Activated T-helper 2 cell treated with anti-CD3 and anti-CD28 coated beads, Interferon-gamma antibody, Interleukin-2, Interleukin-4, amounts not matched to agents 10 μg/mL and 5 μg/mL and 100 μg/mL, durations not matched to agents 14 hours and 24 hours and 36 hours (primary cell): ENCODE measurements at regions not wholly inside any gene's neighbourhood (a gene's known extent, or its start where the extent isn't known, plus 50 kb on each side); places are given as distances from the start of the nearest gene placed in this dataset.

Experiments used
- DNase-seq: peaks from one replicate; pipeline ENCODE4 v3.0.0; 2021; ENCODE audit warnings: low spot score
- H3K27ac Mint-ChIP-seq: one replicate; pipeline ENCODE4 v1.8.0; 2021; ENCODE audit warnings: mixed read lengths
- H3K27me3 Mint-ChIP-seq: one replicate; pipeline ENCODE4 v1.8.0; 2021; ENCODE audit warnings: low read depth, mixed read lengths
- H3K36me3 Mint-ChIP-seq: one replicate; pipeline ENCODE4 v1.8.0; 2021; ENCODE audit warnings: low read depth, mixed read lengths
- H3K4me1 Mint-ChIP-seq: one replicate; pipeline ENCODE4 v1.8.0; 2021; ENCODE audit warnings: low read depth, mixed read lengths
- H3K4me3 Mint-ChIP-seq: one replicate; pipeline ENCODE4 v1.8.0; 2021; ENCODE audit warnings: low read depth, mild to moderate bottlenecking, moderate library complexity, mixed read lengths
- H3K9me3 Mint-ChIP-seq: one replicate; pipeline ENCODE4 v1.8.0; 2021; ENCODE audit warnings: mixed read lengths
- intact Hi-C: fragments of 100-400 bp; cut with micrococcal nuclease; formaldehyde crosslinking; loops from one replicate; pipeline ENCODE4 v1.15.1; 2023

DNA sequence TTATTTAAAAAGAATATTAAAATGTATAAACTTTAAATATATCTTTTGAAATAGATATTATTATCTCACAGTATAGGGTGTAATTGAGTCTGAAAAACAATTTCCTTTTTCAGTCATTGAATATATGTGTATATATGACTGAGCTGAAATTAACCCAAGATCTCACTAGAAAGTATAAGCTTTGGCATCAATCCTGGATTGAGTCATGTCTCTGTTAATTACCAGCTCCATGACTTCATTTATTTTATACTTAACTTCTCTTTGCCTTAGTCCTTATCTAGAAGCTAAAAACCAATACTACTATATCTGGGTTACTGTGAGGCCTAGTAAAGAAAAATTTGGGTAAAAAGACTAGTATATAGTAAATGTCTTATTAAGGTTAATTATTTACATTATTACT is 1020.3 kb downstream of the LRFN5 start:
- no peak overlapping the region for H3K27ac Mint-ChIP-seq
- no peak overlapping the region for H3K4me3 Mint-ChIP-seq
- DNase-seq = no peak
- no peaks in the 10 kb centered on the region for H3K27me3 Mint-ChIP-seq
- H3K9me3 Mint-ChIP-seq = peaks cover 22% of the 10 kb centered on the region
- no peaks in the 10 kb centered on the region for H3K36me3 Mint-ChIP-seq
- intact Hi-C loops = no loop called here
- H3K4me1 Mint-ChIP-seq = no peaks in the 10 kb centered on the region

DNA sequence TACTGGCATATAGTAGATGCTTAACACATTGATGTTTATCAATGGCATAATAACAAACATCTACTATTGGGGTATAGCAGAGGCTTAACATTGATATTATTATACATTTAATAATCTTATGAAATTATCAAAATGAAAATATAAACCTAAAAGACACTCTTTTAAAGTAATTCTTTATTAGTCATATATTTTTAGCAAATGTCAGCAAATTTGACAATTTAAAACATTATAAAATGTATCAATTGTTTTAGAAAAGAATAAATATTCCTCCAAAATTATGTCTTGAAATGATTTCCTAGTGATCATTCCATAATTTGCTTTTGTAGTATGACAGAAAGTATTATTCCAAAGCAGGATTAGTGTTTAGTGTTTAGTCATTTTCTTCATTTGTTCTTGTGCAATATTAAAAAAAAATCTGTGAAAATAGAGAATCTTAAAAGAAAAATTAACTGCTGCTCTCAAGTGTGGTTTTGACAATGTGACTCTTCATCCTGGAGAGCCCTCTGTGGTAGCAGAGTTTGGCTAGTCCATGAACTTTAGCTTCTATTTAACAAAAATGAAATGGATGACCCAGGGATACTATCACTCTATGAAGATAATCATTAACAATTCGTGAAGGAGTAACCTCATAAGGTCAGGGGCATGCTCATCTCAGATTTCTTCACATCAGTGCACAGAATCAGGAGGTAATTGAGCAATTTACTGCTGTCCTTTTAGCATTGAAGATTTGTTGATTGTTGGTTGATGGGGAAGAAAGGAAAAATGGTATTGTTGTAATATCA is 1018.5 kb downstream of the LRFN5 start:
- intact Hi-C loops = no loop called here
- Mint-ChIP-seq H3K27ac (no peak overlapping the region), H3K9me3 (peaks cover 15% of the 10 kb centered on the region), H3K27me3 (no peaks in the 10 kb centered on the region), H3K4me1 (no peaks in the 10 kb centered on the region), H3K4me3 (no peak overlapping the region), H3K36me3 (no peaks in the 10 kb centered on the region)
- DNase-seq = no peak

DNA sequence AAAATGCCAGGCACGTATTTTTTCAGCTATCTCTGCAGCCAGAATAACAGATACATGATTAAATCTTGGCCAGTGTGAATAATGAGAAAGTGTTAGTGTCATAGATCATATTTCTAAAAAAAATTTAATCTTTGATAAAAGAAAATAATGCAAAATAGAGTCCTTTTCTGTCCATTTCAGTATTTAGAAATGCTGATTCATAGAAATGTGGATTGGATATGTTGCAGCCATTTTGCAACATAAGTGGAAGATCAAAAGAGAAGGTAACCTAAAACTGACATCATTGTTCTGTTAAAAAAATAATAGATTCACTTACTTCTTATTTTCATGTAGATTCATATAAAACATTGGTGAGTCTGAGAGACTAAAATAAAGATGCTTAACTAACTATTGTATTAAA is 1010.3 kb downstream of the LRFN5 start:
- H3K27me3 Mint-ChIP-seq = no peaks in the 10 kb centered on the region
- intact Hi-C loops = no loop called here
- H3K4me3 Mint-ChIP-seq = no peak overlapping the region
- no peaks in the 10 kb centered on the region for H3K4me1 Mint-ChIP-seq
- no peaks in the 10 kb centered on the region for H3K36me3 Mint-ChIP-seq
- DNase-seq = no peak
- H3K9me3 Mint-ChIP-seq = peaks cover 37% of the 10 kb centered on the region
- no peak overlapping the region for H3K27ac Mint-ChIP-seq

DNA sequence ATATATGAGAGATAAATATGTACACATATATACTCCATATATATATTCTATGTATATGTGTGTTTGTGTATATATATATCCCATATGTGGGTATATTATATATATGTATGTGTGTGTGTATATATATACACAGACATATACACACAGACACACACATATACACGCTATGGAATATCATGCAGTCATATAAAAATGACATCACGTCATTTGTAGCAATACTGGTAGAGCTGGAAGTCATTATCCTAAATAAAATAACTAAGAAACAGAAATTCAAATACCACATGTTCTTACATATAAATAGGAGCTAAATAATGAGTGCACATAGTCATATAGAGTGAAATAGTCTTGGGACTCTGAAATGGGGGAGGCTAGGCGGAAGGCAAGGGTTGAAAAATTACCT is 1000.2 kb downstream of the LRFN5 start:
- Mint-ChIP-seq H3K36me3 (no peaks in the 10 kb centered on the region), H3K27ac (no peak overlapping the region), H3K4me3 (no peak overlapping the region), H3K27me3 (no peaks in the 10 kb centered on the region), H3K9me3 (peaks cover 30% of the 10 kb centered on the region), H3K4me1 (no peaks in the 10 kb centered on the region)
- DNase-seq = no peak
- intact Hi-C loops = no loop called here

DNA sequence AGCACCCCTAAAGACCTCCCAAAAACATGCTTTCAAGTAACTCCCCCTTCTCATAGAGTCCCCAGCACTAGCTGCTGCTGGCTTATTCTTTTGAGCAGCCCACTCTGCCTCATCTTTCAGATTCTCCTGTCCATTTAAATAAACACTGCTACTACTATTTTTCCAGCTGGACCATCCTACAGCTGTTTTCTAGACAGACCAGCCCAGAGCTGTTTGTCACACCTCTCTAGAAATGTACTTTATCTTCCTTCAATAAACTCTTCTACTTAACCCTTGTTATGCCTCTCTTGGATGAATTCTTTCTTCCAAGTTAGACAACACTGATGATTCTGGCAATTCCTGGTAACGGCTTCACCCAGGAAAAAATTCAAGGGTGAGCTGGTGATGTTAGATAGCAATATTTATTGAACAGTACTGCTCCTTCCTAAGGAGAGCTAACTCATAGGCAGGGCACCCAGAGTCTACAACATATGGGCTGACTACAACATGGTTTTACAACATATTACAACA is 995.7 kb downstream of the LRFN5 start:
- intact Hi-C loops = no loop called here

DNA sequence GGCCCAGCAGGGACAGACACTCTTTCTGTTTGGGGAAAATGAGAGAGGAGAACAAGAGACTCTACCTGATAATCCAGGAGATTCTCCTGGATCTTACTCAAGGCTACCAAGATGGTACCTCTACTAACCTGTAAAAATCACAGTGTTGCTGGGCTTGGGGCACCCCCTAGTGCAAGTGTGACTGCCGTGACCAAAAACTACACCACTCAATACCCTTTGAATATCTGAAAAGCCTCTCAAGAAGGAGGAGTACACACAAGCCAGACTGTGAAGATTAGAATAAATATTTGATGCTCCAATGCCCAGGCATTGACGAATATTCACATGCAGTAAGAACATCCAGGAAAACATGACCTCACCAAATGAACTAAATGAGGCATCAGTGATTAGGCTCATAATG is 965.4 kb downstream of the LRFN5 start:
- H3K4me1 Mint-ChIP-seq = no peaks in the 10 kb centered on the region
- H3K27me3 Mint-ChIP-seq = no peaks in the 10 kb centered on the region
- no peak overlapping the region for H3K27ac Mint-ChIP-seq
- DNase-seq = no peak
- intact Hi-C loops = no loop called here
- H3K9me3 Mint-ChIP-seq = peaks cover 45% of the 10 kb centered on the region
- H3K4me3 Mint-ChIP-seq = no peak overlapping the region
- no peaks in the 10 kb centered on the region for H3K36me3 Mint-ChIP-seq

More for the DNA sequence above, 995.7 kb downstream of the LRFN5 start:
- Mint-ChIP-seq H3K36me3 (no peaks in the 10 kb centered on the region), H3K27me3 (no peaks in the 10 kb centered on the region), H3K4me1 (no peaks in the 10 kb centered on the region), H3K27ac (no peak overlapping the region), H3K9me3 (peaks cover 35% of the 10 kb centered on the region), H3K4me3 (no peak overlapping the region)
- no peak for DNase-seq

DNA sequence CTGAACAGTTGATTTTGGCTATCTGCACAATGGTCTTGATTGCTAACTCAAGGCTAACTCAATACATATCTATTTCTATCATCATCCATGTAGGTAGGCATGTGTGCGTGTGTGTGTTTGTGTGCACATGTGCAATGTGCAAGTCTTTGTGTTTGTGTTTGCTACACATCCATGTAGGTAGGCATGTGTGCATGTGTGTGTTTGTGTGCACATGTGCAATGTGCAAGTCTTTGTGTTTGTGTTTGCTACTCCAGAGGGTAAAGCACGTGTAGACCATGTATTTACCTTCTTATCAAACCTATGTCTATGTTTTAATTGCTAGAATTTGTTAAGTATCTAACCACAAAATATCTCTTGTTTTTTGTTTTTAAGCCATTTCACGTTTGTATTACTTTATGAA is 962.6 kb downstream of the LRFN5 start:
- H3K4me3 Mint-ChIP-seq = no peak overlapping the region

DNA sequence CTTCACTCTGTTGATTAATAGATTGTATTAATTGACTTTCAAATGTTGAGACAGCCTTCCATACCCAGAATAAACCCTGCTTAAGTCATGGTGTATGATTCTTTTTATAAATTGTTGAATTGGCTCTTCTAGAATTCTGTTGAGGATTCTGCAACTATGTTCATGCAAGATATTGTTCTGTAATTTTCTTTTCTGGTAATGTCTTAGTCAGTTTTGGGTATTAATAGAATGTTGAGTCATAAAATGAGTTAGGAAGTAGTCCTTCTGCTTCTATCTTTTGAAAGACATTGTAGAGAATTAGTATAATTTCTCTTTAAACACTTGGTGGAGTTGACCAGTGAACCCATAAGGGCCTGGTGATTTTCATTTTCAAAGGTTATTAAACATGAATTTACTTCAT is 958.9 kb downstream of the LRFN5 start:
- H3K4me3 Mint-ChIP-seq = no peak overlapping the region
- H3K27ac Mint-ChIP-seq = no peak overlapping the region

More for the DNA sequence above, 962.6 kb downstream of the LRFN5 start:
- intact Hi-C loops = no loop called here
- Mint-ChIP-seq H3K9me3 (peaks cover 36% of the 10 kb centered on the region), H3K4me1 (no peaks in the 10 kb centered on the region), H3K27ac (no peak overlapping the region), H3K27me3 (no peaks in the 10 kb centered on the region), H3K36me3 (no peaks in the 10 kb centered on the region)
- DNase-seq = no peak

DNA sequence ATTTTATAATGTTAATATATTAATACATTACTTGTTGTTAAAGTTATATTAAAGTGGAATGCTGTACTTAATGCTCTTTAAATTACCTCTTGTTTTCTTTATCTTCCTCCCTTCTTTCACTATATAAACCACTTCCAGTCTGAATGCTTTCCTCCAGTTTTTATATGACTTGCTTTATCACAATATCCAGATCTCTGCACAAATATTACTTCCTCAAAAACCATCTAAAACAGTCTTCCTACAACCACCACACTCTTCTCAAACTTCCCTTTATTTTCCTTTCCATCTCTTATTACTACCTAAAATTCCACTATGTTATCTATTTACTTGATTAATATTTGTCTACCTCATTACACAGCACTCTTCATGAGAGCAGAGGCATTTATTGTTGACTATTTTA is 956.6 kb downstream of the LRFN5 start:
- intact Hi-C loops = no loop called here
- no peak for DNase-seq
- no peaks in the 10 kb centered on the region for H3K36me3 Mint-ChIP-seq
- no peaks in the 10 kb centered on the region for H3K4me1 Mint-ChIP-seq
- H3K9me3 Mint-ChIP-seq = peaks cover 28% of the 10 kb centered on the region
- no peak overlapping the region for H3K27ac Mint-ChIP-seq
- no peaks in the 10 kb centered on the region for H3K27me3 Mint-ChIP-seq
- no peak overlapping the region for H3K4me3 Mint-ChIP-seq

More for the DNA sequence above, 958.9 kb downstream of the LRFN5 start:
- no peak for DNase-seq
- Mint-ChIP-seq H3K36me3 (no peaks in the 10 kb centered on the region), H3K9me3 (peaks cover 24% of the 10 kb centered on the region), H3K27me3 (no peaks in the 10 kb centered on the region), H3K4me1 (no peaks in the 10 kb centered on the region)
- intact Hi-C loops = no loop called here

DNA sequence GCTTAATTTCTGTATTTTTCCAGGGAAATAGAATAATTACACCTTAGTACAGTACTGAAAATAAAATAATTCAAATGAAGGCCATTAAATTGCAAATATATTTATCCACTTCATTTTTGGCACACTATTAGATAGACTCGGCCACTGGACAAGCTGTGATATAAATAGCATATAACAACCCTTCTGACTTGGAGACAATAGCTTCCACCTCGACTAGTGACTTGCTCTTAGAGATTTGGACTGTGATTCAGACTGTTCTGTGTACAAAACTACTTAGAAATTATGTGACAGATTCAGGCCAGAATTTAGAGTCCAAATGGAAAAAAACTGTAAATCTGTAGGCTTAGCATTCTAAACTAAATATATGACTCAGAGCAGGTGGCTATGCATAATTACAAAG is 949.9 kb downstream of the LRFN5 start:
- no peak for DNase-seq
- Mint-ChIP-seq H3K9me3 (peaks cover 35% of the 10 kb centered on the region), H3K4me3 (no peak overlapping the region), H3K36me3 (no peaks in the 10 kb centered on the region), H3K27me3 (no peaks in the 10 kb centered on the region), H3K4me1 (no peaks in the 10 kb centered on the region), H3K27ac (no peak overlapping the region)
- intact Hi-C loops = no loop called here

DNA sequence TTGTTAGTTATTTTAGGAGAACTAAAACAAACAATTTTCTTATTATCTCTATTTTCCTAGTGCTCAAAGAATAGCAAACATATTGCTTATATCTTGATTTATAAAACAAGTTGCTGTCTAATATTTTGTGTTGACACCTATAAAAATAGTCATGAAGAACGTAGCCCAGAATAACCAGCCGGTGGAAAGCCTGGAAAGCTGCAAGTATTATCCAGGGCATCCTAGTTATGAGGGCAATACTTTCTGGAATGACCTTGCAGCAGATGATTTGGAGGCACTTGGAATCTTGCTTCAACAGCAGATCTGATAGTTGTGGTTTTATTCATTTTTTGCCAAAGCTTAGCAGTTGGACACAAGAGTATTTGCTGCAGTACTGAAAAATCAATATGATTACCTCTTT is 948.7 kb downstream of the LRFN5 start:
- intact Hi-C loops = no loop called here
- no peaks in the 10 kb centered on the region for H3K36me3 Mint-ChIP-seq
- no peak overlapping the region for H3K27ac Mint-ChIP-seq
- no peak overlapping the region for H3K4me3 Mint-ChIP-seq
- peaks cover 38% of the 10 kb centered on the region for H3K9me3 Mint-ChIP-seq
- DNase-seq = no peak
- no peaks in the 10 kb centered on the region for H3K27me3 Mint-ChIP-seq
- H3K4me1 Mint-ChIP-seq = no peaks in the 10 kb centered on the region

DNA sequence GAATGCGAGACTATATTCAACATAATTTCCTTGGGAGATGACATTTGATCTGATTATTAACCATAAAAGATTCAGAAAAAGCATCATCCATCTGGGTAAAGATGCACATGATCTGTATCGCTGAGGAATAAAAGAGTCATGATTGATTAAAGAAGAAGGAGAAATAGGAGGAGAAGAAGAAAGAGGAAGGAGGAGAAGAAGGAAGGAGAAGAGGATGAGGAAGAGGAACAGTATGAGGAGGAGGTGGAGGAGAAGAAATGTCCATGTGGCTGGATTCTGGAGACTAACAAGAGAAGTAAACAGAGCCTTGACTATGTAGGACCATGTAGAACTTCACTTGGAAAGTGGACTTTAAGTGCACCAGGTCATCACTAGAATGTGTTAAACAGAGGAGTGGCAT is 947.4 kb downstream of the LRFN5 start:
- no peak overlapping the region for H3K27ac Mint-ChIP-seq
- no peaks in the 10 kb centered on the region for H3K36me3 Mint-ChIP-seq
- H3K4me1 Mint-ChIP-seq = no peaks in the 10 kb centered on the region
- intact Hi-C loops = no loop called here
- H3K27me3 Mint-ChIP-seq = no peaks in the 10 kb centered on the region
- H3K9me3 Mint-ChIP-seq = peaks cover 47% of the 10 kb centered on the region
- H3K4me3 Mint-ChIP-seq = no peak overlapping the region
- no peak for DNase-seq

DNA sequence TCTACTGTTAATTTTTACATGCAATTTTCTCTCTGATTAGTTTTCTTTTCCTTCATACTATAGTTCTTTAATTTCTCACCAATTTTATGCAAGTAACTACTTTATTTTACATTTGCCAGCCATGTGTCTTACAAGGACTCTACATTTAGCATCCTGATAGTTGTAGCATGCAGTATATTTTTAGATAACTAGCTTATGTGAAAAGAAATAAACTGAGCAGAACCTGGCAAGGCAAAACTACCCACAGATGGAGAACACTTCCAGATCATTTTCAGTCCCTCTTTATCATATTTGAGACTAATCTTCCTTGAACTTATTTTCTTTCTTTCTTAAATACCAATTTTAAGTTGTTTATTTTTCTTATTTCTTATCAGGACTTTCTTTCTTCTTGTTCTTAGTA is 943.6 kb downstream of the LRFN5 start:
- Mint-ChIP-seq H3K36me3 (no peaks in the 10 kb centered on the region), H3K27me3 (no peaks in the 10 kb centered on the region), H3K4me1 (no peaks in the 10 kb centered on the region), H3K9me3 (peaks cover 48% of the 10 kb centered on the region), H3K4me3 (no peak overlapping the region), H3K27ac (no peak overlapping the region)
- DNase-seq = no peak
- intact Hi-C loops = no loop called here
